OCI-LY1 (cell line): ENCODE measurements at regions not wholly inside any gene's neighbourhood (a gene's known extent, or its start where the extent isn't known, plus 50 kb on each side); places are given as distances from the start of the nearest gene placed in this dataset.

Source experiments
- H2AFZ ChIP-seq: fragments of 200-600 bp; sonication (generic), shearing (Covaris generic); 2 replicates; pipeline ENCODE4 v1.6.0; 2014; ENCODE audit warnings: antibody characterized with exemption, mild to moderate bottlenecking, low read length
- H3F3A ChIP-seq: fragments of 200-600 bp; sonication (generic), shearing (Covaris generic); 2 replicates; pipeline ENCODE4 v1.6.0; 2014; ENCODE audit warnings: mild to moderate bottlenecking, antibody characterized with exemption, low read length, moderate library complexity; ENCODE audit not compliant: insufficient read depth
- H3K27ac ChIP-seq: fragments of 200-600 bp; sonication (generic); 2 replicates; pipeline ENCODE4 v1.5.1; 2014; ENCODE audit warnings: low read length, mixed run types, mild to moderate bottlenecking, low read depth; ENCODE audit not compliant: poor library complexity, severe bottlenecking
- H3K27me3 ChIP-seq: fragments of 200-600 bp; sonication (generic); 2 replicates; pipeline ENCODE4 v1.6.0; 2014; ENCODE audit warnings: antibody characterized with exemption, mild to moderate bottlenecking, low read length, moderate library complexity; ENCODE audit not compliant: insufficient read depth
- H3K36me3 ChIP-seq: fragments of 200-600 bp; sonication (generic); 2 replicates; pipeline ENCODE4 v1.6.1; 2014; ENCODE audit warnings: mild to moderate bottlenecking, antibody characterized with exemption, low read length, moderate library complexity, mixed read lengths; ENCODE audit not compliant: insufficient read depth
- H3K4me1 ChIP-seq: fragments of 200-600 bp; sonication (generic); 2 replicates; pipeline ENCODE4 v1.5.1; 2014; ENCODE audit warnings: mild to moderate bottlenecking, low read length, moderate library complexity; ENCODE audit not compliant: insufficient read depth, severe bottlenecking
- H3K4me2 ChIP-seq: fragments of 200-600 bp; sonication (generic), shearing (Covaris generic); 2 replicates; pipeline ENCODE4 v1.6.1; 2014; ENCODE audit warnings: low read length
- H3K4me3 ChIP-seq: fragments of 200-600 bp; sonication (generic); 2 replicates; pipeline ENCODE4 v1.5.1; 2014; ENCODE audit warnings: low read length, low read depth, mild to moderate bottlenecking, mixed read lengths; ENCODE audit not compliant: poor library complexity, severe bottlenecking
- H3K79me2 ChIP-seq: fragments of 200-600 bp; shearing (Covaris generic); 2 replicates; pipeline ENCODE4 v1.6.1; 2016; ENCODE audit warnings: mixed run types, low read length, mixed read lengths; ENCODE audit not compliant: insufficient read depth
- H3K9ac ChIP-seq: fragments of 200-600 bp; sonication (generic), shearing (Covaris generic); 2 replicates; pipeline ENCODE4 v1.6.1; 2014; ENCODE audit warnings: mild to moderate bottlenecking, low read length, mixed read lengths
- H3K9me2 ChIP-seq: fragments of 200-600 bp; sonication (generic), shearing (Covaris generic); 2 replicates; pipeline ENCODE4 v1.6.1; 2014; ENCODE audit warnings: low read depth, mild to moderate bottlenecking, low read length, mixed read lengths
- H3K9me3 ChIP-seq: fragments of 200-600 bp; shearing (Covaris generic); 2 replicates; pipeline ENCODE4 v1.6.1; 2014; ENCODE audit warnings: low read length, mixed read lengths
- H4K20me1 ChIP-seq: fragments of 200-600 bp; sonication (generic), shearing (Covaris generic); 2 replicates; pipeline ENCODE4 v1.6.0; 2016; ENCODE audit warnings: mild to moderate bottlenecking, low read length; ENCODE audit not compliant: insufficient read depth
- CTCF ChIP-seq: fragments of 200-600 bp; sonication (generic), shearing (Covaris generic); IDR thresholded peaks from 2 replicates; pipeline ENCODE4 v1.5.1; 2017; ENCODE audit warnings: mild to moderate bottlenecking, antibody characterized with exemption, low read length, moderate library complexity, mixed read lengths
- EZH2 ChIP-seq: fragments of 200-600 bp; sonication (generic), shearing (Covaris generic); IDR thresholded peaks from 2 replicates; pipeline ENCODE4 v1.8.0; 2017; ENCODE audit warnings: borderline replicate concordance, mixed run types, mild to moderate bottlenecking, antibody characterized with exemption, low read length, moderate library complexity, mixed read lengths

GRCh38 chr16:11481987-11482386 is 104.7 kb downstream of the LITAF start:
- no peak overlapping the region for H3K4me2 ChIP-seq
- no peak overlapping the region for H3K27ac ChIP-seq
- H4K20me1 ChIP-seq, result no peaks in the 10 kb centered on the region
- no peaks in the 10 kb centered on the region for H3K9me2 ChIP-seq
- H3K9ac ChIP-seq, result no peak overlapping the region
- no peak overlapping the region for H3K4me3 ChIP-seq
- H3F3A ChIP-seq, result no peaks in the 10 kb centered on the region
- H3K27me3 ChIP-seq, result peaks cover 11% of the 10 kb centered on the region; the same call in 1 of the 2 replicates
- no peaks in the 10 kb centered on the region for H3K4me1 ChIP-seq
- H3K79me2 ChIP-seq, result no peaks in the 10 kb centered on the region
- TF ChIP-seq CTCF (no peak), EZH2 (no peak)
- H3K9me3 ChIP-seq, result peaks cover 25% of the 10 kb centered on the region
- H3K36me3 ChIP-seq, result no peaks in the 10 kb centered on the region; the same call in 1 of the 2 replicates
- no peak overlapping the region for H2AFZ ChIP-seq

GRCh38 chr16:11482946-11483748 is 103.6 kb downstream of the LITAF start:
- H3K4me1 ChIP-seq, result no peaks in the 10 kb centered on the region
- H3K27ac ChIP-seq, result no peak overlapping the region
- H4K20me1 ChIP-seq, result no peaks in the 10 kb centered on the region
- no peaks in the 10 kb centered on the region for H3F3A ChIP-seq
- no peak overlapping the region for H2AFZ ChIP-seq
- H3K79me2 ChIP-seq, result no peaks in the 10 kb centered on the region
- no peaks in the 10 kb centered on the region; the same call in 1 of the 2 replicates for H3K36me3 ChIP-seq
- TF ChIP-seq EZH2 (no peak), CTCF (no peak)
- peaks cover 10% of the 10 kb centered on the region; the same call in 1 of the 2 replicates for H3K27me3 ChIP-seq
- no peaks in the 10 kb centered on the region for H3K9me2 ChIP-seq
- peaks cover 25% of the 10 kb centered on the region for H3K9me3 ChIP-seq
- H3K4me3 ChIP-seq, result no peak overlapping the region
- H3K9ac ChIP-seq, result no peak overlapping the region
- H3K4me2 ChIP-seq, result no peak overlapping the region

- Histone ChIP-seq H3K79me2 (no peaks in the 10 kb centered on the region), H3F3A (no peaks in the 10 kb centered on the region), H3K36me3 (no peaks in the 10 kb centered on the region; the same call in 1 of the 2 replicates), H2AFZ (no peak overlapping the region), H3K27ac (no peak overlapping the region), H3K9me2 (no peaks in the 10 kb centered on the region), H4K20me1 (no peaks in the 10 kb centered on the region), H3K9ac (no peak overlapping the region), H3K4me3 (no peak overlapping the region), H3K9me3 (peaks cover 25% of the 10 kb centered on the region), H3K27me3 (no peaks in the 10 kb centered on the region; the same call in 1 of the 2 replicates), H3K4me2 (no peak overlapping the region), H3K4me1 (no peaks in the 10 kb centered on the region)
- TF ChIP-seq CTCF, result no peak
- no peak for TF ChIP-seq EZH2
These were observed 101.9 kb downstream of the LITAF start for GRCh38 chr16:11484691-11485258.
